ENCODE measurements at regions not wholly inside any gene's neighbourhood (a gene's known extent, or its start where the extent isn't known, plus 50 kb on each side); places are given as distances from the start of the nearest gene placed in this dataset.

GRCh38 chr7:39847227-39847626, 102.8 kb upstream of the CDK13 start:
- TF ChIP-seq ETV5 (CRISPR knock-in tag; IDR thresholded peaks at IDR 0.05; ENCODE audit: low read depth) (no peak), CBFB (CRISPR knock-in tag; IDR thresholded peaks at IDR 0.05) (no peak), SRSF1 (IDR thresholded peaks at IDR 0.05; ENCODE audit: low read depth, low read length) (no peak), RFX5 (IDR thresholded peaks at IDR 0.05; ENCODE audit: low read depth, low read length) (no peak), SP1 (CRISPR knock-in tag; IDR thresholded peaks at IDR 0.05) (no peak)

Data from K562 (cell line).